ENCODE measurements at regions not wholly inside any gene's neighbourhood (a gene's known extent, or its start where the extent isn't known, plus 50 kb on each side); places are given as distances from the start of the nearest gene placed in this dataset.

DNA sequence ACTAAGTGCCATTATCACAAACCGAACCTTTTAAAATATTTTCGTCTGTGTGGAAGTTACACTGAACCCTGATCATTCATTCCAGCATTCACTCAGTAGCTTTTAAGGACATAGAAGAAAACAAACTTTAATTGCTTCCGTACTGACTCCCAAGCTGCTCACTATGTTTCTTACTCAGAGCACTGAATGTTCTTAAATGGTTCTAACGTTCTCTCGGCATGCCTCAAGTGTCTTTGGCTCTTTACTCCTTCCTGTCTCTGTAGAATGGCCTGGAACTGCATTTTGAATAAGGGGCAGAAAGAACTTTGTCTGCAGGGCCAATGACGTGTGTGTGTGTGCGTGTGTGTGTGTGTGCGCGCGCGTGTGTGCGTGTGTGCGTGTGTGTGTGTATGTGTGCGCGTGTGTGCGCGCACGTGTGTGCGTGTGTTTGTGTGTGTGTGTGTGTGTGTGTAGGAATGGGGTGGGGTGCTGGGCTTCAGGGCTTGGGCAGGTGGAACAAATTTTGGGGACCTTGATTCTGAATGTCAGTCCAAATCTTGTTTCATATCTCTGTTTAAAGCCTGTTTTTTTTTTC is 50.5 kb upstream of the PAQR3 start:
- no peak for TF ChIP-seq POLR2A (IDR thresholded peaks at IDR 0.05)
- TF ChIP-seq, protein P1, sequence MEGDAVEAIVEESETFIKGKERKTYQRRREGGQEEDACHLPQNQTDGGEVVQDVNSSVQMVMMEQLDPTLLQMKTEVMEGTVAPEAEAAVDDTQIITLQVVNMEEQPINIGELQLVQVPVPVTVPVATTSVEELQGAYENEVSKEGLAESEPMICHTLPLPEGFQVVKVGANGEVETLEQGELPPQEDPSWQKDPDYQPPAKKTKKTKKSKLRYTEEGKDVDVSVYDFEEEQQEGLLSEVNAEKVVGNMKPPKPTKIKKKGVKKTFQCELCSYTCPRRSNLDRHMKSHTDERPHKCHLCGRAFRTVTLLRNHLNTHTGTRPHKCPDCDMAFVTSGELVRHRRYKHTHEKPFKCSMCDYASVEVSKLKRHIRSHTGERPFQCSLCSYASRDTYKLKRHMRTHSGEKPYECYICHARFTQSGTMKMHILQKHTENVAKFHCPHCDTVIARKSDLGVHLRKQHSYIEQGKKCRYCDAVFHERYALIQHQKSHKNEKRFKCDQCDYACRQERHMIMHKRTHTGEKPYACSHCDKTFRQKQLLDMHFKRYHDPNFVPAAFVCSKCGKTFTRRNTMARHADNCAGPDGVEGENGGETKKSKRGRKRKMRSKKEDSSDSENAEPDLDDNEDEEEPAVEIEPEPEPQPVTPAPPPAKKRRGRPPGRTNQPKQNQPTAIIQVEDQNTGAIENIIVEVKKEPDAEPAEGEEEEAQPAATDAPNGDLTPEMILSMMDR (IDR thresholded peaks at IDR 0.05), result no peak
